ENCODE measurements at regions not wholly inside any gene's neighbourhood (a gene's known extent, or its start where the extent isn't known, plus 50 kb on each side); places are given as distances from the start of the nearest gene placed in this dataset.
"Not testable (repeated sequence)": the region's sequence is repeated elsewhere in the genome, so short reads cannot be mapped to it uniquely, and the experiment has no call there.

GRCh38 chr15:92763459-92763858 lies 107.9 kb upstream of the FAM174B start:
- TF ChIP-seq CTCF (IDR thresholded peaks at IDR 0.05) = no peak
- Mint-ChIP-seq H3K27me3 (no peaks in the 10 kb centered on the region), H3K9me3 (no peaks in the 10 kb centered on the region), H3K4me1 (ENCODE audit: low read depth) (no peaks in the 10 kb centered on the region), H3K27ac (no peak overlapping the region), H3K4me3 (no peak overlapping the region), H3K36me3 (ENCODE audit: low read depth) (no peaks in the 10 kb centered on the region)
- H3K4me1 ChIP-seq (ENCODE audit: insufficient read depth, low read length) = no peaks in the 10 kb centered on the region
- CTCF ChIA-PET = interaction anchor here (0.7 kb wide), 1 partner anchor 167 kb away, joined by 3 read pairs; no protein-coding TSS in a partner anchor
- no peaks in the 10 kb centered on the region for H3K36me3 ChIP-seq (ENCODE audit: insufficient read depth, low read length)
- H3K27me3 ChIP-seq (ENCODE audit: control insufficient read depth in 1 of 2, insufficient read depth in 2 of 2, low read length in 2 of 2) = no peaks in the 10 kb centered on the region
- H3K9me3 ChIP-seq (ENCODE audit: control insufficient read depth in 1 of 2, insufficient read depth in 1 of 2, low read length in 2 of 2) = no peaks in the 10 kb centered on the region
- ATAC-seq (ENCODE audit: poor library complexity) (no peak), DNase-seq (no peak)
- intact Hi-C loops (cut with DNase I, micrococcal nuclease) = no loop called here
- no peak overlapping the region for H3K4me3 ChIP-seq (ENCODE audit: low read length)
- H3K27ac ChIP-seq (ENCODE audit: low read depth in 1 of 2, low read length in 2 of 2) = no peak overlapping the region
- POLR2A ChIA-PET = no interaction called here

- ATAC-seq (ENCODE audit: poor library complexity); CTCF ChIA-PET: not testable (repeated sequence)
Measured at GRCh38 chr15:92768131-92768530, 112.6 kb upstream of the FAM174B start.

GRCh38 chr15:92770641-92771040 lies 115.1 kb upstream of the FAM174B start:
- no peak for ATAC-seq (ENCODE audit: poor library complexity)
- Histone ChIP-seq H3K4me3 (ENCODE audit: low read length) (no peak overlapping the region), H3K36me3 (ENCODE audit: insufficient read depth, low read length) (no peaks in the 10 kb centered on the region), H3K27ac (ENCODE audit: low read depth in 1 of 2, low read length in 2 of 2) (no peak overlapping the region), H3K27me3 (ENCODE audit: control insufficient read depth in 1 of 2, insufficient read depth in 2 of 2, low read length in 2 of 2) (no peaks in the 10 kb centered on the region), H3K4me1 (ENCODE audit: insufficient read depth, low read length) (no peaks in the 10 kb centered on the region), H3K9me3 (ENCODE audit: control insufficient read depth in 1 of 2, insufficient read depth in 1 of 2, low read length in 2 of 2) (no peaks in the 10 kb centered on the region)
- Mint-ChIP-seq H3K27me3 (no peaks in the 10 kb centered on the region), H3K4me3 (no peak overlapping the region), H3K27ac (no peak overlapping the region), H3K9me3 (no peaks in the 10 kb centered on the region), H3K4me1 (ENCODE audit: low read depth) (no peaks in the 10 kb centered on the region), H3K36me3 (ENCODE audit: low read depth) (no peaks in the 10 kb centered on the region)
- intact Hi-C loops (cut with DNase I, micrococcal nuclease) = no loop called here
- ChIA-PET POLR2A (no interaction called here), CTCF (no interaction called here)
- TF ChIP-seq CTCF (IDR thresholded peaks at IDR 0.05) = no peak
- no peak for DNase-seq

More at GRCh38 chr15:92768131-92768530, 112.6 kb upstream of the FAM174B start:
- H3K9me3 ChIP-seq (ENCODE audit: control insufficient read depth in 1 of 2, insufficient read depth in 1 of 2, low read length in 2 of 2); H3K27me3 ChIP-seq (ENCODE audit: control insufficient read depth in 1 of 2, insufficient read depth in 2 of 2, low read length in 2 of 2); H3K27ac ChIP-seq (ENCODE audit: low read depth in 1 of 2, low read length in 2 of 2); intact Hi-C loops (cut with DNase I, micrococcal nuclease); POLR2A ChIA-PET; H3K36me3 Mint-ChIP-seq (ENCODE audit: low read depth); DNase-seq; H3K27me3 Mint-ChIP-seq; H3K4me3 ChIP-seq (ENCODE audit: low read length); H3K36me3 ChIP-seq (ENCODE audit: insufficient read depth, low read length); H3K27ac Mint-ChIP-seq; H3K9me3 Mint-ChIP-seq; H3K4me3 Mint-ChIP-seq; H3K4me1 Mint-ChIP-seq (ENCODE audit: low read depth); H3K4me1 ChIP-seq (ENCODE audit: insufficient read depth, low read length): not testable (repeated sequence)

GRCh38 chr15:92772061-92772460 lies 116.5 kb upstream of the FAM174B start:
- no peaks in the 10 kb centered on the region for H3K4me1 Mint-ChIP-seq (ENCODE audit: low read depth)
- H3K9me3 Mint-ChIP-seq = no peaks in the 10 kb centered on the region
- H3K27me3 Mint-ChIP-seq = no peaks in the 10 kb centered on the region
- Histone ChIP-seq H3K27me3 (ENCODE audit: control insufficient read depth in 1 of 2, insufficient read depth in 2 of 2, low read length in 2 of 2) (no peaks in the 10 kb centered on the region), H3K36me3 (ENCODE audit: insufficient read depth, low read length) (no peaks in the 10 kb centered on the region), H3K4me1 (ENCODE audit: insufficient read depth, low read length) (no peaks in the 10 kb centered on the region), H3K4me3 (ENCODE audit: low read length) (no peak overlapping the region), H3K9me3 (ENCODE audit: control insufficient read depth in 1 of 2, insufficient read depth in 1 of 2, low read length in 2 of 2) (no peaks in the 10 kb centered on the region), H3K27ac (ENCODE audit: low read depth in 1 of 2, low read length in 2 of 2) (no peak overlapping the region)
- H3K27ac Mint-ChIP-seq = no peak overlapping the region
- H3K36me3 Mint-ChIP-seq (ENCODE audit: low read depth) = no peaks in the 10 kb centered on the region
- no peak overlapping the region for H3K4me3 Mint-ChIP-seq
- intact Hi-C loops (cut with DNase I, micrococcal nuclease) = no loop called here
- no peak for TF ChIP-seq CTCF (IDR thresholded peaks at IDR 0.05)
- CTCF ChIA-PET = no interaction called here
- ATAC-seq (ENCODE audit: poor library complexity) (no peak), DNase-seq (no peak)
- POLR2A ChIA-PET = no interaction called here
